ENCODE measurements at regions not wholly inside any gene's neighbourhood (a gene's known extent, or its start where the extent isn't known, plus 50 kb on each side); places are given as distances from the start of the nearest gene placed in this dataset.
"Not testable (repeated sequence)": the region's sequence is repeated elsewhere in the genome, so short reads cannot be mapped to it uniquely, and the experiment has no call there.

DNA sequence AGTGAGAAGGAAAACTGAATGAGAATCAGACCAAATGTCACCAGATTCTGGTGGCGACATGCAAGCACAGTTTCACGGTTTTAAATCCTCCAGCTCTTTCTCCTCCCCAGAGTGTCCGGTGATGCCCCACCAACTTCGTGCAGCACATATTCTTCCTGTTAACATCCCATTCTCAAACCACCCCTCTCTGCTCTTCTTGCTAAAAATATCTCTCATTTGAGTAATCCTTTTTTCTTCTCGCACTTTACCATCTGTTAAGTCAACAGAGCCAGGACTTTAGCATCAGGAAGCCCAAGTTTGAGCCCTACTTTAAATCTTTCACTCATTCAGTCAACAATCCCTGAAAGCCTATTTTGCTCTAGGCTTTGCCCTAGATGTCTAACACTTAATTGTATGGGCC is 68.2 kb upstream of the VGLL4 start:
- DNase-seq: no peak

DNA sequence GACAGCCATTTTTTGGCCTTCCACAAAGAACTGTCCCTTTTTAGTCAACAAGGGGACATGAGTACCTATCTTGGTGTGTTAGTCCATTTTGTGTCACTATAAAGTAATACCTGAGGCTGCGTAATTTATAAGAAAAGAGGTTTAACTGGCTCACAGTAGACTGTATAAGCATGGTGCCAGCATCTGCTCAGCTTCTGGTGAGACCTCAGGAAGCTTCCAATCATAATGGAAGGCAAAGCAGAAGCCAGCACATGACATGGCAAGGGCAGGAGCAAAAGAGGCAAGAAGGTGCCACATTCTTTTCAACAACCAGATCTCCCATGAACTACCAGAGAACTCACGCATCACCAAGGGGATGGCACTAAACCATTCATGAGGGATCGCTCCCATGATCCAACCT is 66.1 kb upstream of the VGLL4 start:
- DNase-seq: no peak

DNA sequence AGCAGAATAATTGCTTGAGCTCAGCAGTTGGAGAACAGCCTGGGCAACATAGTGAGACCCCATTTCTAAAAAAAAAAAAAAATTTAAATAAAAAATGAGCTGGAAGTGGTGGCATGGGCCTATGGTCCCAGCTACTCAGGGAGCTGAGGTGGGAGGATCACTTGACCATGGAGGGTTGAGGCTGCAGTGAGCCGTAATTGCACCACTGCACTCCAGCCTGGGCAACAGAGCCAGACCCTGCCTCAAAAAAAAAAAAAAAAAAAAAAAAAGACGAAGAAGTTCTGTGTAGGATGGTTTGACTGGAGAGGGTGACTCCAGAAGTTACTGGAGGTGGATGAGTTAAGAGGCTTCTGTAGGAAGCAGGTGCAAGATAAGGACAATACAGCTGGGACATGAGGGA is 63.4 kb upstream of the VGLL4 start:
- not testable (repeated sequence) for DNase-seq

DNA sequence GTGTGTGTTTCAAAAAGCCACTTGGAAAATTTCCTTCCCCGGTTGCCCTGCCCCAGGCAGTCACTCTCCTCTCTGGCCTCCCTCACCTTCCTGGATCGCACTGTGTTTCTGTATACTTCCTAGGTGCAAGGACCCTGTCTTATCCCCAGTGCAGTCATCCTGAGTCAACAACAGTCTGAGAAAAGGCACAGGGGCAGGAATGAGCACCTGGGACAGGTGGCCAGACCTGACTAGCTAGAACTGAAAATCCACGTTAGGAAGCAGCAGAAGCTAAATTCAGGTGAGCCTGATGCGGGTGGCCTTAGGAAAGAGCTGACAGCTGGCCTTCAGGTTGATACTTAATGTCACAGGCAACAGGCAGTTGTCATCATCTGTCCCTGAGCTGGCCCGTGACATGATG is 62.9 kb upstream of the VGLL4 start:
- no peak for DNase-seq

DNA sequence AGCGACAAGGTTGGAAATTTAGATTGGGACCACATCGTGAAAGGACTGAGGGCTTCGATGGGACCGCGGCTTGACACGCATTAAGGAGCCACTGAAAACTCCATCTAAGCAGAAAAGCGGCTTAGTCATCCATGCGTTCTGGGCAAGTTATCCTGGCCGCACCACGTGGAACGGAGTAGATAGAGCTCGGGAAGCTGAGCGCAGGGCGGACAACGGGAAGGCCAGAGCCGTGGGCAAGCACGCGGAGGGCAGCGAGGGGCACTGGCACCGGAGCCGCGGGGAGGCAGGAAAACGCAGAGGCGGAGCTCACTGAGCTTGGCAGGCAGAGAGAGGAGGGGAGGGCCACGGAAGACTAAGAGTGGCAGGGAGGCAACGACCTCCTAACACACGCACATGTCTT is 61.3 kb upstream of the VGLL4 start:
- DNase-seq: no peak

DNA sequence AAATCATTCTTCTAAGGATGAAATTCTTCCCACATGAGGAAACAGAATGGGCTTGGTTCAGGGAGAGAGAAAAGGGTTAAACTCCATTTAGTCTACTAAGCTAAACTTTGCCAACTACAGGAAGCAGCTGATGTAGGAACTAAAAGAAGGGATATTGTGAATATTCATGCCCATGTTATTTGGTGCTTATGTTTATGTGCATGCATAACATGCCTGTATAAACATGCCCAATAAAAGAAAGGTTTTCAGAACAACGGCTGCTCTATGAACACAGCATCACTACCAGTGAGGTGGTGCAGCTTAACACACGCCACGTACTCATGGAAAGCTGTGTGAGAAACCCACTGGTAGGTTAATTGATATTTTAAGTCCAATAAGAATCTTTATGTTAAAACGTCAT is 59.4 kb upstream of the VGLL4 start:
- no peak for DNase-seq

DNA sequence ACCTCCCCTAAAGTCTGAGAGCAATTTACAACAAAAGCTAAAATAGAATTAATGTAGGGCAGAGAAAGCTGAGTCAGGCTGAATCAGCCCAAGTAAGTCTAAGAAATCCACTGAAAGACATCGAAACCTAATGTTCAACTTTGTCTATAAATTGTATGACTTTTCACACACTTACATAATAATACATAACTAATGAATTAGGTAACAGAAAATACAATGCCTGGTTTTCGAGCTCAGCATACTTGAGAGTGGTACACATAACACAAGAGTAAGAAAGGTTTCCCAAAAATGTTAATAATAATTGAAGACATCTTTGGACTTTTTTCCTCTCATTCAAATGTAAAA is 55.3 kb upstream of the VGLL4 start:
- DNase-seq: no peak

DNA sequence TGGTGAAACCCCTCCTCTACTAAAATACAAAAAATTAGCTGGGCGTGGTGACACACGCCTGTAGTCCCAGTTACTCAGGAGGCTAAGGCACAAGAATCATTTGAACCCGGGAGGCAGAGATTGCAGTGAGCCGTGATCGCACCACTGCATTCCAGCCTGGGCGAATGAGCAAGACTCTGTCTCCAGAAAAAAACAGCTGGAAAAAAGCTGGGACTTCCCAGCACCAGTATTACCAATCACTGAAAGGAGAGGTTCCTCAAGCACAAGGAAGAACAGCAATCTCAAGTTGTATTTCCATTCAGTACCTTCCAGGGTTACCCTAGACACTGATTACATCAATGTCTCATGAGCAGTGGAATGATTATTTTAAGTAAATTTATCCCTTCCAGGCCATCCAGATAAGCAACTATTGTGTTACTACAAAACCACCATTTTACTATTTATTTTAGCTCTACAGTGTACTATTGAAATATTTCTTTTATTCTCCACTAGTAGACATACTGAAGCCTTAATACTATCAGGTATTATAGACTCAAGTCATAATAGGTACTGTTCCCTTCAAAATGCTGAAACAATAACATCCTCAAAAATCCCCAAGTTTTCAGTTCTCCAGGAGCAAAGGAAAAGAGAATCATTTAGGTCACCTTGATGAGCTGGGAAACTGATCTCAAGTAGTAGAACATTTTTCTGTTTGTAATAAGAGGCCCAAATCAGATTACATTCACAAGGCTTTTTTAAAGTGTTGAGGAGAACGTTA is 54.8 kb upstream of the VGLL4 start:
- no peak for DNase-seq

DNA sequence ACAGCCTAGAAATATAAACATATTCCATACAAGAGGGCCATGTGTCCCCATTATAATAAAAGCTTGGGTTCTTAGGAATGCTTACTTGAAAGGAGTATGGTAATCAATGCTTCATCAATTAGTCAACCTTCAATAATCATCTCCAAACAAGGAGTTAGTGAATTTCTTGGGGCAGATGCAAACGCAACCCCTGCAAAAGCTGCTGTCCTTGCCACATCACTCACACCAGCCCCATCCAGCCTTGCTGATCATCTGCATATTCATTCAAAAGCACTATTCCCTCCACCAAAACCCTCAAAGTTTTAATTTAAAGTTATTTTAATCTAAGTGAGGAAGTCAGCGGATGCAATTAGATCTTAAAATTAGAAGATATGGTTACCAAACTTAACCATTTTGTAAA is 54.0 kb upstream of the VGLL4 start:
- DNase-seq: no peak

DNA sequence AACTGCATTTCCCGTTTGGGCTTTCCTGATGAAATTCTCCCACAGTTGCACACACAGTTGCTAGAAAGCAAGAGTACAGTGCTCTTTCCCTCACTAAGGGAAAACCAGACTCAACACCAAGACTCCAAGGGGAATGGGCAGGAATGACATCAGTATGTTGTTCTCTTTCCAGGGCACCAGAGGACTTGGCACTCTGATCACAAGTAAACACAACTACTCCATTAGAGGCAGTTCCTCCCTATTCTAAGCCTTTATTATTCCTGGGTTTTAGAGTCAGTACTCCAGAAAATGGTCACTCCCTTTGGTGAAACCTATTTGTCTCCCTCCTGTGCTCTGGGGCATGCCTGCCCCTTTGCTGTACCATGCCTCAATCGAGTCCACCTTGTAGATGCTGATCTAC is 52.3 kb upstream of the VGLL4 start:
- DNase-seq: no peak
